Upper lobe of right lung (tissue), 1 donor: ENCODE measurements at regions not wholly inside any gene's neighbourhood (a gene's known extent, or its start where the extent isn't known, plus 50 kb on each side); places are given as distances from the start of the nearest gene placed in this dataset.

Experiments
- ATAC-seq: fragments of 200-7000 bp; cut with Tn5 transposase; one replicate; pipeline ENCODE4 v1.9.1; 2020; ENCODE audit warnings: mild to moderate bottlenecking, moderate library complexity
- DNase-seq: peaks from one replicate; pipeline ENCODE4 v3.0.0-alpha.2; 2020
- H3K27ac ChIP-seq: fragments of 200-600 bp; one replicate; pipeline ENCODE4 v1.8.0; 2022
- H3K27me3 ChIP-seq: fragments of 200-600 bp; one replicate; pipeline ENCODE4 v1.8.0; 2022; ENCODE audit warnings: mild to moderate bottlenecking
- H3K36me3 ChIP-seq: fragments of 200-600 bp; one replicate; pipeline ENCODE4 v1.8.0; 2022
- H3K4me1 ChIP-seq: fragments of 200-600 bp; one replicate; pipeline ENCODE4 v1.8.0; 2022
- H3K4me3 ChIP-seq: fragments of 200-600 bp; one replicate; pipeline ENCODE4 v1.8.0; 2022; ENCODE audit warnings: mild to moderate bottlenecking
- H3K9me3 ChIP-seq: fragments of 200-600 bp; one replicate; pipeline ENCODE4 v1.8.0; 2022
- intact Hi-C: fragments of 100-400 bp; cut with DNase I; formaldehyde crosslinking; loops from one replicate; pipeline ENCODE4 v1.11.0; 2022
- TF ChIP-seq, protein P1 (sequence below): fragments of 200-600 bp; IDR thresholded peaks from one replicate; pipeline ENCODE4 v1.8.0; 2022; ENCODE audit warnings: antibody characterized with exemption
- donor health status: DM: no; HTN: yes; CAD: no; lungs with severe emphysema.

DNA sequence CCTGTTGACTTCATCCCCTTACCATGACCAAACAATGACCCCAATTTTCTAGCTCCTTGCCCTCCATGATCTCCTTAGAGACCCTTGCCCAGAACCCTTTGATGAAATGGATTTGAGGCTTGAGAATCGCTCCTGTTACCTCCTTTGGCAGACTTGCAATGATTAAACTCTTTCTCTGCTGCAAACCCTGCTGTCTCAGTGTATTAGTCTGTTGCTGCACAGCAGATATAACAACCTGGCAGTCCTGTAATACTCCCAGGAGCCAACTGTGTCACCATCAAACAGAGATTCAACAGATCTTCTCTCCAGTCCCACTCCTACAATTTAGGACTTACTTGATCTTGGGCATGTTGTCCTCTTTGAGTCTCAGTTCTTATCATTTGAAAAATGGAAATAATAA lies 242.9 kb downstream of the HRH4 start:
- intact Hi-C loops: no loop called here
- Histone ChIP-seq H3K27ac (no peak overlapping the region), H3K9me3 (no peaks in the 10 kb centered on the region), H3K36me3 (no peaks in the 10 kb centered on the region), H3K4me3 (no peak overlapping the region), H3K4me1 (no peaks in the 10 kb centered on the region), H3K27me3 (no peaks in the 10 kb centered on the region)
- no peak for DNase-seq
- ATAC-seq: no peak
- TF ChIP-seq, protein P1, sequence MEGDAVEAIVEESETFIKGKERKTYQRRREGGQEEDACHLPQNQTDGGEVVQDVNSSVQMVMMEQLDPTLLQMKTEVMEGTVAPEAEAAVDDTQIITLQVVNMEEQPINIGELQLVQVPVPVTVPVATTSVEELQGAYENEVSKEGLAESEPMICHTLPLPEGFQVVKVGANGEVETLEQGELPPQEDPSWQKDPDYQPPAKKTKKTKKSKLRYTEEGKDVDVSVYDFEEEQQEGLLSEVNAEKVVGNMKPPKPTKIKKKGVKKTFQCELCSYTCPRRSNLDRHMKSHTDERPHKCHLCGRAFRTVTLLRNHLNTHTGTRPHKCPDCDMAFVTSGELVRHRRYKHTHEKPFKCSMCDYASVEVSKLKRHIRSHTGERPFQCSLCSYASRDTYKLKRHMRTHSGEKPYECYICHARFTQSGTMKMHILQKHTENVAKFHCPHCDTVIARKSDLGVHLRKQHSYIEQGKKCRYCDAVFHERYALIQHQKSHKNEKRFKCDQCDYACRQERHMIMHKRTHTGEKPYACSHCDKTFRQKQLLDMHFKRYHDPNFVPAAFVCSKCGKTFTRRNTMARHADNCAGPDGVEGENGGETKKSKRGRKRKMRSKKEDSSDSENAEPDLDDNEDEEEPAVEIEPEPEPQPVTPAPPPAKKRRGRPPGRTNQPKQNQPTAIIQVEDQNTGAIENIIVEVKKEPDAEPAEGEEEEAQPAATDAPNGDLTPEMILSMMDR: no peak

DNA sequence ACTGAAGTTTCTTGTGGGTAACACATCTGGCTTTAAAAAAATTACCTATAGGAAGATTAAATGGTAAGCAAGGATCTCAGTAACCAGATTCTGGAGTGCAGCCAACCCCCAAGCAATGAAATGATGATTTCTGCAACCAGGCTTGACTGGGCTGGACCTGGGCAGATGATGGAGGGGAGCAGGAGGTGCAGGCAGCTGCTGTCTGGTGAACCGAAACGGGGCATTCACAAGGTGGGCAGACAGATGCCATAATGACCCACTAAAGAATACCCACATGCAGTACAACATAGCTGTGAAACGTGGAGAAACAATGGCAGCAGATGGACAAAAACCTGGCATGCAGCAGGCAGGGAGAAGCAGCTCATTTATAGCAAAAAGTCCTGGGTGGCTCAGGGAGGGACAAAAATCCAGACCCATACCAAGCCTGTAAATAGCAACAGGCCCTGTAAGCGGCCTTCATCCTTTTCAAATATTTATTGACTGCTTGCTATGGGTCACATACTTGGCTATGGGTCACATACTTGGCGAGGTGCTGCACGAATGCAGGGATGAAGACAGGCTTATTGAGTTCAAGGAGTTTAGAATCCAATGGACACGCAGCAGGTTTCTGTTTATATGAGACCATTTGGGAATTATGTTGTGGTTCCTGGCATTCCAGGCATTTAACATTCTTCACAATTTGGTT lies 244.7 kb downstream of the HRH4 start:
- no peaks in the 10 kb centered on the region for H3K36me3 ChIP-seq
- no peaks in the 10 kb centered on the region for H3K4me1 ChIP-seq
- TF ChIP-seq, protein P1: no peak
- H3K27ac ChIP-seq: no peak overlapping the region
- DNase-seq (no peak), ATAC-seq (peak; percentile 57)
- H3K27me3 ChIP-seq: no peaks in the 10 kb centered on the region
- no peak overlapping the region for H3K4me3 ChIP-seq
- intact Hi-C loops: no loop called here
- H3K9me3 ChIP-seq: no peaks in the 10 kb centered on the region

DNA sequence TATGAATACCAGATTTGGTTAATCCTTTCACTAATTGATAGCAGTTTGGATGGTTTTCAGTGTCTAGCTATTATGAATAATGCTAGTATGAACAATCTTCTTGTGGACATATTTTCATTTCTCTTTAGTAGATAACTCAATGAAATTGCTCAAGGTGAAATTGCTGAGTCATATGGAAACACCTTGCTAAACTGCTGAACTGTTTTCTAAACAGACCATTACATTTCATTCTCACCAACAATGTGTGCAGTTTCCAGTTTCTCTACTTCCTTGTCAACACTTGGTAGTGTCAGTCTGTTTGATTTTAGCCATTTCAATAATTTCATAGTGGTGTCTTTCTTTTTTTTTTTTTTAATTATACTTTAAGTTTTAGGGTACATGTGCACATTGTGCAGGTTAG lies 250.0 kb downstream of the HRH4 start:
- H3K27me3 ChIP-seq: no peaks in the 10 kb centered on the region
- no peak overlapping the region for H3K27ac ChIP-seq
- H3K4me1 ChIP-seq: no peaks in the 10 kb centered on the region
- DNase-seq (no peak), ATAC-seq (no peak)
- H3K4me3 ChIP-seq: no peak overlapping the region
- intact Hi-C loops: no loop called here
- H3K9me3 ChIP-seq: no peaks in the 10 kb centered on the region
- TF ChIP-seq, protein P1: no peak
- no peaks in the 10 kb centered on the region for H3K36me3 ChIP-seq

DNA sequence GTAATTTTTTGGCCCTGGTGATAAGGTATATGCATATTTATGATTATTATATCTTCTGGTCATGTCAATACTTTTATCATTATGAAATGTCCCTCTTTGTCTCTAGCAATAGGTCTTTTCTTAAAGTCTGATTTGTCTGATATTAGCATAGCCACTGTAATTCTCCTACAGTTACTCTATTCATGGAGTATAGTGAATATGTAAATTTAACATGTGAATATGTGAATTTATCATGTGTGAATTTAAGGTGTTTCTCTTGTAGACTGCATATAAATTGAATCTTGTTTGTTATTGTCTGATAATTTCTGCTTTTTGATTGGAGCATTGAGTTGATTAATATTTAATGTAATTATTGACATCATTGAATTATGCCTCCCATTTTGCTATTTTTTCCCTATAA lies 259.4 kb downstream of the HRH4 start:
- no peak for DNase-seq
- no peaks in the 10 kb centered on the region for H3K4me1 ChIP-seq
- H3K4me3 ChIP-seq: no peak overlapping the region
- H3K27me3 ChIP-seq: no peaks in the 10 kb centered on the region
- H3K27ac ChIP-seq: no peak overlapping the region
- no peaks in the 10 kb centered on the region for H3K9me3 ChIP-seq
- TF ChIP-seq, protein P1: no peak
- no peaks in the 10 kb centered on the region for H3K36me3 ChIP-seq
- ATAC-seq: no peak
- intact Hi-C loops: loop anchor here (10.0 kb wide), 1 partner anchor 115 kb away; no protein-coding TSS in a partner anchor

DNA sequence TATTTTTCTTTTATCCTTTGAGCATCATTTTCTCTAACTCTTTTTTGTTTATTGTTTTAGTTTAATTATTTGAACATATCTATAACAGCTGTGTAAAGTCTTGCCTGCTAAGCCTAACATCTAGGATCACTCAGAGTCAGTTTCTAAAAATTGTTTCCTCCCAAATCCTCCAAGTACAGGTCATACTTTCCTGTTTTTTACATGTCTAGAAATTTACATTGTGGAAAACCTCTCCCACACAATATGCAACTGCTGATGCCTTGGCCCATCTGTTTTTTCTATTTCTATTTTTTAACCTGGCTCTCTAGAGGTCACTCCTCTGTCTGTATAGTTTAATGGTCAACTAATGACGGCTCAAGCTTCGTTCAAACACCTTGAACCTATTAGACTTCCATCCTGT lies 261.0 kb downstream of the HRH4 start:
- intact Hi-C loops: loop anchor here (10.0 kb wide), 1 partner anchor 117 kb away; no protein-coding TSS in a partner anchor

More for the DNA sequence above, 261.0 kb downstream of the HRH4 start:
- DNase-seq (no peak), ATAC-seq (no peak)
- Histone ChIP-seq H3K27me3 (peaks cover 4% of the 10 kb centered on the region), H3K27ac (no peak overlapping the region), H3K9me3 (no peaks in the 10 kb centered on the region), H3K36me3 (no peaks in the 10 kb centered on the region), H3K4me1 (no peaks in the 10 kb centered on the region), H3K4me3 (no peak overlapping the region)
- TF ChIP-seq, protein P1: no peak
